HFFc6 (cell line): ENCODE measurements at regions not wholly inside any gene's neighbourhood (a gene's known extent, or its start where the extent isn't known, plus 50 kb on each side); places are given as distances from the start of the nearest gene placed in this dataset.

Source experiments
- DNase-seq: peaks from one replicate; pipeline ENCODE4 v3.0.0-alpha.2; 2018
- H3K27ac Mint-ChIP-seq: 2 replicates; pipeline ENCODE4 v1.8.0; 2020; ENCODE audit warnings: mild to moderate bottlenecking, mixed read lengths
- H3K27me3 Mint-ChIP-seq: 2 replicates; pipeline ENCODE4 v1.8.0; 2021; ENCODE audit warnings: mild to moderate bottlenecking, moderate library complexity, mixed read lengths; ENCODE audit not compliant: insufficient read depth
- H3K36me3 Mint-ChIP-seq: 2 replicates; pipeline ENCODE4 v1.8.0; 2021; ENCODE audit warnings: low read depth, mixed read lengths
- H3K4me1 Mint-ChIP-seq: 2 replicates; pipeline ENCODE4 v1.8.0; 2020; ENCODE audit warnings: low read depth, mixed read lengths
- H3K4me3 Mint-ChIP-seq: 2 replicates; pipeline ENCODE4 v1.8.0; 2020; ENCODE audit warnings: mild to moderate bottlenecking, moderate library complexity, mixed read lengths
- H3K9me3 Mint-ChIP-seq: 2 replicates; pipeline ENCODE4 v1.8.0; 2020; ENCODE audit warnings: mild to moderate bottlenecking, mixed read lengths
- CTCF ChIP-seq: fragments of 200-600 bp; sonication (generic); IDR thresholded peaks from 2 replicates; pipeline ENCODE4 v1.5.0; 2021; ENCODE audit warnings: antibody characterized with exemption, mild to moderate bottlenecking

GRCh38 chr2:4684921-4685320, 981.5 kb downstream of the DCDC2C start:
- Mint-ChIP-seq H3K4me3 (no peak overlapping the region), H3K27ac (no peak overlapping the region)

DNA sequence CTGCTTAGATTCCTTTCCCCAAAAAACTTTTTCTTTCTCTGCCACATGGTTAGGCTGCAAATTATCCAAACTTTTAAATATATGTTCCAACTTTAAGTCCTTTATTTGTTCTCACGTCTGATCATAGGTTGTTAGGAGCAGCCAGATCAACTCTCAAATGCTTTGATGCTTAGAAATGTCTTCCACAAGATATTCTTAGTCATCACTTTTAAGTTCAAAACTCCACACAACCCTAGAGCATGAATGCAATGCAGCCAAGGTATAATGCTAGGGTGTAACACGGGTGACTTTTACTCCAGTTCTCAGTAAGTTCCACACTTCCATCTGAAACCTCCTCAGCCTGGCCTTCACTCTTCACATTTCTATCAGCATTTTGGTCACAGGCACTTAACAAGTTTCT, 987.5 kb downstream of the DCDC2C start:
- no peak for TF ChIP-seq CTCF

More at GRCh38 chr2:4684921-4685320, 981.5 kb downstream of the DCDC2C start:
- no peak for TF ChIP-seq CTCF
- H3K36me3 Mint-ChIP-seq: peaks cover 5% of the 10 kb centered on the region; the same call in 1 of the 2 replicates
- H3K9me3 Mint-ChIP-seq: peaks cover 36% of the 10 kb centered on the region
- no peaks in the 10 kb centered on the region for H3K27me3 Mint-ChIP-seq
- no peak for DNase-seq
- no peaks in the 10 kb centered on the region for H3K4me1 Mint-ChIP-seq

GRCh38 chr2:4693266-4693665, 989.9 kb downstream of the DCDC2C start:
- Mint-ChIP-seq H3K9me3 (peaks cover 59% of the 10 kb centered on the region), H3K27me3 (peaks cover 2% of the 10 kb centered on the region; the same call in 1 of the 2 replicates), H3K36me3 (no peaks in the 10 kb centered on the region; the same call in 1 of the 2 replicates), H3K4me1 (no peaks in the 10 kb centered on the region), H3K27ac (no peak overlapping the region), H3K4me3 (no peak overlapping the region)
- no peak for DNase-seq
- no peak for TF ChIP-seq CTCF

More for the DNA sequence above, 987.5 kb downstream of the DCDC2C start:
- H3K27me3 Mint-ChIP-seq: peaks cover 2% of the 10 kb centered on the region; the same call in 1 of the 2 replicates
- no peak overlapping the region for H3K4me3 Mint-ChIP-seq
- peaks cover 62% of the 10 kb centered on the region for H3K9me3 Mint-ChIP-seq
- H3K4me1 Mint-ChIP-seq: no peaks in the 10 kb centered on the region
- DNase-seq: no peak
- no peaks in the 10 kb centered on the region; the same call in 1 of the 2 replicates for H3K36me3 Mint-ChIP-seq
- no peak overlapping the region for H3K27ac Mint-ChIP-seq

DNA sequence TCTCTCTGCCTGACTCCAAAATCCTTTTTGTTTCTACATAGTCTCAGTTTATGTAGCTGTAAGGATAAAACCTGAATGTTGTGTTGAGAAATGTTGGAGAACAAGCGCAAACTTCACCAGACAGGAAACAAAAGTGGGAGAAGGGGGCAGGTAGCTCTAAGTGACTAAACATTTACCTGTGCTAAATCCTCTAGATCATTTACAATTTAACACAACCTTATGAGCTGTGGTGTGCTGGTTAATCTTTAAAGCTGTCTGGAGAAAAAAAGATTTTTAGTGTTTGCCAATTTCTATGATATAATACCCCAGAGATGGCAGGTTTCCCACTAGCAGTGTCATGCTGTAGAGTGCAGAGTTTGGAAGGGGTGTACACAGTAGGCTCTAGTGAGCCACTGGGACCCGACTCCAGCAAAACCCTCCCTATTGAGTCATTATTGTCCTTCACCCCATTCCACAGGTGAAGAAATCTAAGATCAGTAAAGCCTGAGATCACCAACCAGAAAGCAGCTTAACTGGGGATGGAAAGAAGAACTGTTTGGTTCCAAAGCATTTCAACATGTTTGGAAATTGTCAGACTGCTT, 992.0 kb downstream of the DCDC2C start:
- no peak for TF ChIP-seq CTCF
- H3K9me3 Mint-ChIP-seq: peaks cover 43% of the 10 kb centered on the region
- no peaks in the 10 kb centered on the region; the same call in 1 of the 2 replicates for H3K36me3 Mint-ChIP-seq
- H3K27me3 Mint-ChIP-seq: peaks cover 2% of the 10 kb centered on the region; the same call in 1 of the 2 replicates
- no peak overlapping the region for H3K4me3 Mint-ChIP-seq
- no peaks in the 10 kb centered on the region for H3K4me1 Mint-ChIP-seq
- no peak for DNase-seq
- H3K27ac Mint-ChIP-seq: no peak overlapping the region

DNA sequence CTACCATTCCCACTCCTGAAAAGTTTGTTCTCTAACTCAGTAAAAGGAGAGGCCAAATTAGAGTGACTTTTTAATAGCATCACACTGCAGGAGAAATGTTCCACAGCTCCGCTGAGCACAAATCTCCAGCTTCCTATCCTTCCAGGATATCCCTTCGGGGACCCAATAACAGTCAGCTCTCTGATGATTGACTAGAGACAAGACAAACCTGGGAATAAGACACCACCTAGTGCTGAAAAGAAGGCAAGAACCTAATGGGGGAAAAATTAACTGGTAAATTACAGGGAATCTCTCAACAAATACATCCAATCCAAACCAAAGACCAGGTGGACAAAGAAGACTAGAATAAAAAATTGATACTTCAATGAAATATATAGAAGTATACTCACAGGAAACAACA, 977.1 kb upstream of the SOX11 start:
- DNase-seq: no peak
- Mint-ChIP-seq H3K27ac (no peak overlapping the region), H3K4me3 (no peak overlapping the region), H3K4me1 (no peaks in the 10 kb centered on the region), H3K36me3 (no peaks in the 10 kb centered on the region; the same call in 1 of the 2 replicates), H3K9me3 (peaks cover 43% of the 10 kb centered on the region), H3K27me3 (peaks cover 2% of the 10 kb centered on the region; the same call in 1 of the 2 replicates)
- no peak for TF ChIP-seq CTCF
